AG09319 (cell line): ENCODE measurements at regions not wholly inside any gene's neighbourhood (a gene's known extent, or its start where the extent isn't known, plus 50 kb on each side); places are given as distances from the start of the nearest gene placed in this dataset.

Source experiments
- DNase-seq: peaks from one replicate; pipeline ENCODE4 v3.0.0-alpha.2; 2010; ENCODE audit warnings: low read depth; ENCODE audit errors: extremely low read depth
- TF ChIP-seq, protein P1 (sequence below): IDR thresholded peaks from 2 replicates; pipeline ENCODE4 v1.5.1; 2011; ENCODE audit warnings: low read depth, mild to moderate bottlenecking, inconsistent platforms, low read length, moderate library complexity

GRCh38 chr18:10321576-10321975 is 132.9 kb upstream of the APCDD1 start:
- TF ChIP-seq, protein P1, sequence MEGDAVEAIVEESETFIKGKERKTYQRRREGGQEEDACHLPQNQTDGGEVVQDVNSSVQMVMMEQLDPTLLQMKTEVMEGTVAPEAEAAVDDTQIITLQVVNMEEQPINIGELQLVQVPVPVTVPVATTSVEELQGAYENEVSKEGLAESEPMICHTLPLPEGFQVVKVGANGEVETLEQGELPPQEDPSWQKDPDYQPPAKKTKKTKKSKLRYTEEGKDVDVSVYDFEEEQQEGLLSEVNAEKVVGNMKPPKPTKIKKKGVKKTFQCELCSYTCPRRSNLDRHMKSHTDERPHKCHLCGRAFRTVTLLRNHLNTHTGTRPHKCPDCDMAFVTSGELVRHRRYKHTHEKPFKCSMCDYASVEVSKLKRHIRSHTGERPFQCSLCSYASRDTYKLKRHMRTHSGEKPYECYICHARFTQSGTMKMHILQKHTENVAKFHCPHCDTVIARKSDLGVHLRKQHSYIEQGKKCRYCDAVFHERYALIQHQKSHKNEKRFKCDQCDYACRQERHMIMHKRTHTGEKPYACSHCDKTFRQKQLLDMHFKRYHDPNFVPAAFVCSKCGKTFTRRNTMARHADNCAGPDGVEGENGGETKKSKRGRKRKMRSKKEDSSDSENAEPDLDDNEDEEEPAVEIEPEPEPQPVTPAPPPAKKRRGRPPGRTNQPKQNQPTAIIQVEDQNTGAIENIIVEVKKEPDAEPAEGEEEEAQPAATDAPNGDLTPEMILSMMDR: no peak
- no peak for DNase-seq

DNA sequence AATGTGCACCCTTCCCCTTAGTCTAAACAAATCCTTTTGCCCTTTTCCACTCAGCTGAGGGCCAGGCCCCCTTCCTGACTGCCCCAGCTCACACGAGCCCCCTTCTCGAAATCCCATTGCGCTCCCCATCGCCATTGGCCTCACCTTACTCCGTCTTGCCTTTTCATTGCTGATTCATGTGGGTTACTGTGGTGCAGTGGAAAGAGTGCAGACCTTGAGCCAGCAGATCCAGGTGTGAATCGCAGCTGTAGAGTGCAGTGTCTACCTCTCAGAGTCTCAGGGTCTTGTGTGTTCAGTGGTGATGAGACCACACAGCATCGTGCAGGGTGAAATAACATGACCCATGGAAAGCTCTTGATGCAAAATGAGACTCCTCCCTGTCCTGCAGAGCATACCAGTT is 132.4 kb upstream of the APCDD1 start:
- TF ChIP-seq, protein P1: no peak
- no peak for DNase-seq

DNA sequence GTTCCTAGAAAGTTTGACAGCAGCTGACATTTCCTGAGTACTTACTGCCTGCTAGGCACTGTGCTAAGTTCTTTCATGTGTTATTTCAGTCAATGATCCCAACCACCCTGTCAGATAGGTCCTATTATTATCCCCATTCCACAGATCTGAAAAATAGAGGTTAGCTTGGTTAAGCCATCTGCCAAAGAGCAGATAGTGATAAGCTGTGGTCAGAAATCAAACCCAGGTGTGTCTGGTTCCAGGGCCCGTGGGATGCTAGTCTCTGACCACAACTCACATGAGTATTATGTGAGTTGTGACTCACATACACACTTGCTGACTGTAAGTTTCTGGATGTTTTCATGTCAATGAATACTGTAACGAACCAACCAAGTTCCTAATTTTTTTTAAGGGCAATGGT is 132.0 kb upstream of the APCDD1 start:
- TF ChIP-seq, protein P1: no peak
- DNase-seq: no peak

DNA sequence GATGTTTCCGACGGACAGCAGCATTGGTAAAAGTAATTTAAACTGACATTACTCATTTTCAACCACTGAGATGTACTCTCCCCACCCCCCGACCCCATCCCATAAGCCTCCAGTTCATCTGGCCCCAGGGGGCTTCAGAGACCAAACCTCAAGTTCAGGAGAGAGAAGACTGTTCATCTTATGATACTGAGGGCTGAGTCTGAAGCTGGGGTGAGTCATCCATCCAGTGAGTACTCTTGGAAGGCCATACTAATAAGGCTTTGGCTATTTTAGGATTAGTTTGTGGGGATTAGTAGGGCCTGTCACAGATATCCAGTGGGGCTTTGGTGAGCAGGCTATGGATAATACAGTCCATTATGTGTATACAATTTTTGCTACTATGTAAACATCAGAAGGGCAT is 125.3 kb upstream of the APCDD1 start:
- TF ChIP-seq, protein P1: no peak
- no peak for DNase-seq

- TF ChIP-seq, protein P1: no peak
- no peak for DNase-seq
These were observed 124.0 kb upstream of the APCDD1 start for GRCh38 chr18:10330428-10330827.

DNA sequence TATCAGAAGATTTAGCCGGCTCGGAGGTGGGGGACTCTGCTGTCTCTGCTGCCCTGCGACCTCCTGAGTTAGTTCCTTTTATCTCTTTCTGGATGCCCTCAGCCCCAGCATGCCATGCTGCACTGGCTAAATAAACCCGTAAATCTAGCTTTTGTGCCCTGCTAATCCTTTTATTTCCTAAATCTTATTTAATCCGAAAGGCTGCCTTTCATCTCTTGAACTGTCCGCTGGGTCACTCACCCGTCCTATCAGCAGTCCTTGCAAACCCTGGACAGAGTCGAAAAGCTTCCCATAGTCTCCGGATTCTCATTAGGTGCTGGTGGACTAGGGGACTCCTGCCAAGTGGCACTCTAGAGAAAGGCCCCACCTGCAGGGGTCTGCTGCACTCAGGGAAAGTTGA is 122.0 kb upstream of the APCDD1 start:
- no peak for DNase-seq
- TF ChIP-seq, protein P1: no peak

DNA sequence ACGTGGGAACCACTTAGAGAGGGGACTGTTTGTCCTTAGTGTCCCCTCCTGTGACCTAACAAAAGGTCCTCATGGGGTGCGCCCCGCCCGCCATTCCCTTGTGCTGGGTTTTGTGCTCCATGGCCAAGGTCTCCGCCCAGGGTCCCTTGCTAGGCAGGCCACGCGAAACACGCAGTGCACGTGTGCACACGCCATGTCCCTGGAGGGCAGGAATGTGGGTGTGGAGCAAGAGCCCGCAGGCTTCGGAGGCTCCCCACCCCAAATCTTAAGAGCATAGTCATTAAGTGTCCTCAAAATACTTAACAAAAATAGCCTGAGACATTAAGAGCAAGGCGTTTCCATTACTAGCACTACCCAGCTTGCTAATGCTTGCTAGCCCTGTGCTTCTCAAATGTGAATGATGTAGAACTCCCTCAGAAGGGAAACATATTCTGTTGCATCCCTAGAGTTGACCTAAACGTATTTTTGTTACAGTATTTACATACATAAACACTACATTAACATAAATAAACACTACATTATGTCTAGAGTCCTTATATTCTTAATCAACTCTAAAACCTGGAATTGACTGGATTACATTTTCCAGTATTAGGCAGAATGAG is 117.6 kb upstream of the APCDD1 start:
- DNase-seq: no peak
- TF ChIP-seq, protein P1: no peak
